ENCODE measurements at regions not wholly inside any gene's neighbourhood (a gene's known extent, or its start where the extent isn't known, plus 50 kb on each side); places are given as distances from the start of the nearest gene placed in this dataset.

DNA sequence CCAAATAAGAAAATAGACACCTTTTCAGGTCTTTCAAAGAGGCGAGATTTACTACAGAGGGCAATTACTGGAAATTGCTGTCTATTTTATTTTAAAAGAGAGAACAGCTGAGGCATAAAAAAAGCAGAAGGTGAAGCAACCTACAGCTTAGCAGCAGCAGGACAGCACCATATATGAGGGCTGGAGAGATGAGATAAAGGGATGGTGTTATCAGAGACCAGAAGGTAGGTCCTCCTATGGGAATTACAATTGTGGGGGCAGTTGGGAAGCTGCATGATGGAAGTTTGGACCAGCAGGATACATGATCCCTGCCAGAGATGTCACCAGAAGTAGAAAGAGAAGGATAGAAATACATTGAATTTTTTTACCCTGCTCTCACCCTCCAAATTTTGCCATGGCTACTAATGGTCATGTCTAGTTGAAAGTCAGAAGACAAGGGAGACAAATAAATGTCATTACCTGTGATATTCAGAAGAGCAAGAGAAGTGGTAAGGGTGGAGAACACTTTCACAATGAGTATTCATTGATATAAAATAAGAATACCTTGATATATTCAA is 77.2 kb upstream of the CALCR start:
- ChIA-PET POLR2A (no interaction called here), CTCF (no interaction called here)
- ATAC-seq (no peak), DNase-seq (ENCODE audit: low read depth, low spot score) (no peak)
- H3K9me3 ChIP-seq (ENCODE audit: control insufficient read depth, insufficient read depth, low read depth, low read length), result no peaks in the 10 kb centered on the region
- no peak for TF ChIP-seq POLR2AphosphoS5 (IDR thresholded peaks at IDR 0.05; ENCODE audit: low read depth, low read length)
- no peak for TF ChIP-seq REST (IDR thresholded peaks at IDR 0.05; ENCODE audit: insufficient read depth in 1 of 2, low read depth in 2 of 2, low read length in 1 of 2)
- no peak for TF ChIP-seq SIN3A (IDR thresholded peaks at IDR 0.05; ENCODE audit: borderline replicate concordance, insufficient read depth, low read depth, low read length)
- TF ChIP-seq CTCF (IDR thresholded peaks at IDR 0.05), result no peak
- TF ChIP-seq TCF7L2 (IDR thresholded peaks at IDR 0.05; ENCODE audit: low read depth, low read length), result no peak
- BruUV-seq (replicated peaks), result no TSS peak
- H3K4me3 ChIP-seq (ENCODE audit: low read depth in 2 of 2, low read length in 2 of 2), result no peak overlapping the region
- intact Hi-C loops (cut with micrococcal nuclease; ENCODE audit: unreplicated experiment), result no loop called here
- no peak overlapping the region for H3K27ac ChIP-seq (ENCODE audit: low read length)
- H3K36me3 ChIP-seq (ENCODE audit: control insufficient read depth, insufficient read depth, low read length), result no peaks in the 10 kb centered on the region; the same call in 1 of the 2 replicates
- H3K4me1 ChIP-seq (ENCODE audit: control insufficient read depth, insufficient read depth, low read length), result no peaks in the 10 kb centered on the region
- in situ Hi-C loops (cut with HindIII; ENCODE audit: low pct_unique_long_range_greater_than_20kb, low sequenced_read_pairs), result no loop called here
- no peaks in the 10 kb centered on the region for H3K27me3 ChIP-seq (ENCODE audit: control insufficient read depth, insufficient read depth, low read length)

- DNase-seq (ENCODE audit: low read depth, low spot score) (no peak), ATAC-seq (no peak)
- TF ChIP-seq CTCF (IDR thresholded peaks at IDR 0.05) (no peak), TCF7L2 (IDR thresholded peaks at IDR 0.05; ENCODE audit: low read depth, low read length) (no peak), POLR2AphosphoS5 (IDR thresholded peaks at IDR 0.05; ENCODE audit: low read depth, low read length) (no peak), SIN3A (IDR thresholded peaks at IDR 0.05; ENCODE audit: borderline replicate concordance, insufficient read depth, low read depth, low read length) (no peak), REST (IDR thresholded peaks at IDR 0.05; ENCODE audit: insufficient read depth in 1 of 2, low read depth in 2 of 2, low read length in 1 of 2) (no peak)
- BruUV-seq (replicated peaks), result no TSS peak
- in situ Hi-C loops (cut with HindIII; ENCODE audit: low pct_unique_long_range_greater_than_20kb, low sequenced_read_pairs), result no loop called here
- POLR2A ChIA-PET, result no interaction called here
- intact Hi-C loops (cut with micrococcal nuclease; ENCODE audit: unreplicated experiment), result no loop called here
- Histone ChIP-seq H3K9me3 (ENCODE audit: control insufficient read depth, insufficient read depth, low read depth, low read length) (no peaks in the 10 kb centered on the region), H3K36me3 (ENCODE audit: control insufficient read depth, insufficient read depth, low read length) (no peaks in the 10 kb centered on the region), H3K4me3 (ENCODE audit: low read depth in 2 of 2, low read length in 2 of 2) (no peak overlapping the region), H3K27ac (ENCODE audit: low read length) (no peak overlapping the region), H3K4me1 (ENCODE audit: control insufficient read depth, insufficient read depth, low read length) (no peaks in the 10 kb centered on the region), H3K27me3 (ENCODE audit: control insufficient read depth, insufficient read depth, low read length) (no peaks in the 10 kb centered on the region)
- CTCF ChIA-PET, result no interaction called here
Measured at GRCh38 chr7:93646538-93646937, 72.0 kb upstream of the CALCR start.
